Neuronal stem cell (in vitro differentiated cells): ENCODE measurements at regions not wholly inside any gene's neighbourhood (a gene's known extent, or its start where the extent isn't known, plus 50 kb on each side); places are given as distances from the start of the nearest gene placed in this dataset. TPM values are rescaled to one million over a fixed set of nuclear protein-coding genes. Genes with fewer than 3 reads are reported as not detected.

ENCODE experiments used
- DNase-seq: peaks from one replicate; pipeline ENCODE4 v3.0.0-alpha.2; 2013; ENCODE audit warnings: low spot score
- H2AFZ ChIP-seq: one replicate; pipeline ENCODE4 v1.6.1; 2013; ENCODE audit warnings: mild to moderate bottlenecking, low read length, inconsistent platforms
- H2AK5ac ChIP-seq: 2 replicates; pipeline ENCODE4 v1.6.1; 2013; ENCODE audit warnings: low read depth, mild to moderate bottlenecking, inconsistent platforms, low read length, moderate library complexity, mixed read lengths
- H2BK120ac ChIP-seq: 2 replicates; pipeline ENCODE4 v1.6.1; 2013; ENCODE audit warnings: low read depth, mild to moderate bottlenecking, inconsistent platforms, low read length, moderate library complexity, mixed read lengths
- H2BK12ac ChIP-seq: one replicate; pipeline ENCODE4 v1.6.1; 2013; ENCODE audit warnings: low read length, inconsistent platforms
- H2BK15ac ChIP-seq: 2 replicates; pipeline ENCODE4 v1.6.1; 2013; ENCODE audit warnings: mild to moderate bottlenecking, low read length, inconsistent platforms, mixed read lengths
- H2BK5ac ChIP-seq: one replicate; pipeline ENCODE4 v1.6.1; 2013; ENCODE audit warnings: inconsistent platforms, mild to moderate bottlenecking, low read length, moderate library complexity
- H3K14ac ChIP-seq: one replicate; pipeline ENCODE4 v1.6.1; 2013; ENCODE audit warnings: low read length, inconsistent platforms
- H3K18ac ChIP-seq: 2 replicates; pipeline ENCODE4 v1.6.1; 2013; ENCODE audit warnings: low read length, inconsistent platforms
- H3K23ac ChIP-seq: 2 replicates; pipeline ENCODE4 v1.6.1; 2013; ENCODE audit warnings: low read depth, mild to moderate bottlenecking, mixed read lengths, low read length, inconsistent platforms; ENCODE audit not compliant: poor library complexity
- H3K27ac ChIP-seq: replicated peaks from 3 replicates; pipeline ENCODE4 v1.5.1; 2013; ENCODE audit warnings: low read length, inconsistent platforms
- H3K27me3 ChIP-seq, 3 experiments: 2 replicates each; pipeline ENCODE4 v1.6.1; 2013; ENCODE audit warnings: low read length in 3 of 3, mild to moderate bottlenecking in 2 of 3, inconsistent platforms in 1 of 3, low read depth in 1 of 3, mixed read lengths in 1 of 3, moderate library complexity in 1 of 3; ENCODE audit not compliant: control insufficient read depth in 3 of 3, insufficient read depth in 3 of 3
- H3K36me3 ChIP-seq, 2 donors: replicated peaks in 1 of 2; 2 replicates each; pipeline ENCODE4 v1.6.1; 2013; ENCODE audit warnings: low read length in 2 of 2; ENCODE audit not compliant: control insufficient read depth in 2 of 2, insufficient read depth in 2 of 2
- H3K4ac ChIP-seq: 2 replicates; pipeline ENCODE4 v1.6.1; 2013; ENCODE audit warnings: inconsistent platforms, mild to moderate bottlenecking, low read length, moderate library complexity
- H3K4me1 ChIP-seq, 2 donors: 1 replicate in 1 of 2; 2 replicates in 1 of 2; pipeline ENCODE4 v1.6.1; 2013; ENCODE audit warnings: low read length in 2 of 2, low read depth in 1 of 2; ENCODE audit not compliant: control insufficient read depth in 2 of 2, insufficient read depth in 1 of 2
- H3K4me2 ChIP-seq: one replicate; pipeline ENCODE4 v1.6.1; 2013; ENCODE audit warnings: mild to moderate bottlenecking, low read length, inconsistent platforms; ENCODE audit not compliant: insufficient read depth, poor library complexity, severe bottlenecking
- H3K4me3 ChIP-seq, 2 donors: 2 replicates each; pipeline ENCODE4 v1.5.1; 2013; ENCODE audit warnings: low read length in 2 of 2, mild to moderate bottlenecking in 2 of 2, inconsistent platforms in 1 of 2, moderate library complexity in 1 of 2
- H3K79me1 ChIP-seq: one replicate; pipeline ENCODE4 v1.6.1; 2013; ENCODE audit warnings: low read depth, mild to moderate bottlenecking, inconsistent platforms, low read length, moderate library complexity
- H3K9ac ChIP-seq: one replicate; pipeline ENCODE4 v1.6.1; 2013; ENCODE audit warnings: mild to moderate bottlenecking, low read depth, low read length, inconsistent platforms; ENCODE audit not compliant: poor library complexity
- H3K9me3 ChIP-seq, 2 donors: replicated peaks in 1 of 2; 2 replicates each; pipeline versions ENCODE3 to v1.6.1; 2013; ENCODE audit warnings: low read length in 2 of 2, mild to moderate bottlenecking in 2 of 2, inconsistent platforms in 1 of 2, low read depth in 1 of 2, mixed read lengths in 1 of 2, moderate library complexity in 1 of 2; ENCODE audit not compliant: control insufficient read depth in 2 of 2, insufficient read depth in 1 of 2
- H4K8ac ChIP-seq: one replicate; pipeline ENCODE4 v1.6.1; 2013; ENCODE audit warnings: low read depth, mild to moderate bottlenecking, inconsistent platforms, low read length, moderate library complexity
- H4K91ac ChIP-seq: one replicate; pipeline ENCODE4 v1.6.1; 2013; ENCODE audit warnings: low read length, low read depth, mild to moderate bottlenecking, inconsistent platforms; ENCODE audit not compliant: poor library complexity
- WGBS, 2 donors: extraction: QIAGEN DNeasy Blood & Tissue Kit; methylation state at CpG; one replicate each; pipeline ENCODE4 v1.1.7; 2013; ENCODE audit warnings: missing lambda C conversion rate in 2 of 2, mixed read lengths in 1 of 2; ENCODE audit not compliant: insufficient read length in 2 of 2, insufficient replicate concordance in 1 of 2; ENCODE audit errors: extremely low coverage in 2 of 2; 5-methylcytosine and 5-hydroxymethylcytosine counted together
- small RNA-seq: library from polyadenylated mRNA; stranded (forward); fragments of <200 nt; extraction: miRNeasy Mini kit (QIAGEN cat#:217004); gene quantifications from one replicate; pipeline ENCODE3, GENCODE V24; 2013; ENCODE audit not compliant: insufficient read depth

GRCh38 chr10:7470371-7470770, 59.5 kb upstream of the SFMBT2 start:
- Histone ChIP-seq H4K91ac (no peak overlapping the region), H3K4me3 (no peak overlapping the region), H2AK5ac (no peak overlapping the region), H2BK15ac (no peak overlapping the region), H3K27me3 (no peaks in the 10 kb centered on the region), H3K9me3 (no peaks in the 10 kb centered on the region), H3K14ac (no peak overlapping the region), H3K79me1 (no peaks in the 10 kb centered on the region), H3K27ac (no peak overlapping the region), H2BK120ac (no peak overlapping the region), H4K8ac (no peak overlapping the region), H2BK12ac (no peak overlapping the region), H2AFZ (no peak overlapping the region), H3K4ac (no peak overlapping the region), H2BK5ac (no peak overlapping the region), H3K23ac (no peak overlapping the region), H3K4me2 (no peak overlapping the region), H3K4me1 (peaks cover 0 to 4% of the 10 kb centered on the region in 2 donors), H3K9ac (no peak overlapping the region), H3K18ac (no peak overlapping the region), H3K36me3 (no peaks in the 10 kb centered on the region)
- no peak for DNase-seq
- no CpG with 5 or more reads among the region's 2 CpGs for WGBS, 2 donors

- Histone ChIP-seq H3K4me1 (peaks cover 0 to 1% of the 10 kb centered on the region in 2 donors), H3K4me2 (no peak overlapping the region), H2BK12ac (no peak overlapping the region), H3K23ac (no peak overlapping the region), H3K79me1 (no peaks in the 10 kb centered on the region), H3K36me3 (no peaks in the 10 kb centered on the region), H3K18ac (no peak overlapping the region), H2AFZ (no peak overlapping the region), H2AK5ac (no peak overlapping the region), H2BK15ac (no peak overlapping the region), H4K91ac (no peak overlapping the region), H3K4ac (no peak overlapping the region), H2BK5ac (no peak overlapping the region), H3K27ac (no peak overlapping the region), H3K4me3 (no peak overlapping the region), H4K8ac (no peak overlapping the region), H3K9me3 (no peaks in the 10 kb centered on the region), H3K14ac (no peak overlapping the region), H3K27me3 (no peaks in the 10 kb centered on the region), H2BK120ac (no peak overlapping the region), H3K9ac (no peak overlapping the region)
- DNase-seq = no peak
- WGBS, 2 donors = no CpG with 5 or more reads among the region's 7 CpGs
Measured at GRCh38 chr10:7467031-7467667, 56.3 kb upstream of the SFMBT2 start.

GRCh38 chr10:7464691-7465090, 53.9 kb upstream of the SFMBT2 start:
- no peak overlapping the region for H2BK12ac ChIP-seq
- no peak overlapping the region for H2BK5ac ChIP-seq
- no peak overlapping the region for H2BK15ac ChIP-seq
- DNase-seq = no peak
- no peak overlapping the region for H3K4me2 ChIP-seq
- no peak overlapping the region for H3K27ac ChIP-seq
- H3K9me3 ChIP-seq = no peaks in the 10 kb centered on the region
- no peak overlapping the region for H2AFZ ChIP-seq
- H3K27me3 ChIP-seq = no peaks in the 10 kb centered on the region
- H3K79me1 ChIP-seq = no peaks in the 10 kb centered on the region
- no peaks in the 10 kb centered on the region for H3K36me3 ChIP-seq
- H3K4me1 ChIP-seq = peaks cover 0 to 1% of the 10 kb centered on the region in 2 donors
- no peak overlapping the region for H2BK120ac ChIP-seq
- no peak overlapping the region for H3K9ac ChIP-seq
- H3K18ac ChIP-seq = no peak overlapping the region
- no peak overlapping the region for H4K8ac ChIP-seq
- H3K4me3 ChIP-seq = no peak overlapping the region
- H3K14ac ChIP-seq = no peak overlapping the region
- no peak overlapping the region for H3K23ac ChIP-seq
- no peak overlapping the region for H2AK5ac ChIP-seq
- H4K91ac ChIP-seq = no peak overlapping the region
- no peak overlapping the region for H3K4ac ChIP-seq
- 100% methylated on average over 2 of the region's 8 CpGs; no CpG with 5 or more reads in 1 of the 2 donors for WGBS, 2 donors

Small RNA genes in the stretch of these regions (small RNA-seq; reads per million reads assigned to genes)
- gene RNU6-535P = not detected
